ENCODE measurements at regions not wholly inside any gene's neighbourhood (a gene's known extent, or its start where the extent isn't known, plus 50 kb on each side); places are given as distances from the start of the nearest gene placed in this dataset.

- Histone ChIP-seq H3K79me2 (ENCODE audit: control insufficient read depth, insufficient read depth, low read length) (no peaks in the 10 kb centered on the region), H3K4me3 (replicated peaks in 1 of 3; ENCODE audit: insufficient read depth in 1 of 3, low read depth in 1 of 3, low read length in 3 of 3) (no peak overlapping the region), H4K20me1 (replicated peaks; ENCODE audit: control insufficient read depth, extremely low read depth, insufficient read depth, low read length) (no peaks in the 10 kb centered on the region), H3K9ac (replicated peaks; ENCODE audit: extremely low read depth, insufficient read depth, low read length) (no peak overlapping the region), H3K4me1 (ENCODE audit: control insufficient read depth, extremely low read depth, insufficient read depth, low read length) (no peaks in the 10 kb centered on the region), H3K27me3 (ENCODE audit: control insufficient read depth in 2 of 2, insufficient read depth in 2 of 2, low read length in 2 of 2) (no peaks in the 10 kb centered on the region), H3K27ac (ENCODE audit: insufficient read depth, low read depth, low read length) (no peak overlapping the region), H3K9me3 (replicated peaks; ENCODE audit: control insufficient read depth, insufficient read depth, low read length) (no peaks in the 10 kb centered on the region), H3K9me1 (replicated peaks; ENCODE audit: control insufficient read depth, extremely low read depth, insufficient read depth, low read length) (no peaks in the 10 kb centered on the region), H3K36me3 (ENCODE audit: control insufficient read depth in 2 of 2, extremely low read depth in 1 of 2, insufficient read depth in 2 of 2, low read length in 2 of 2) (no peaks in the 10 kb centered on the region), H2AFZ (ENCODE audit: low read depth, low read length) (no peak overlapping the region), H3K4me2 (ENCODE audit: insufficient read depth, low read length) (no peak overlapping the region)
- CTCF ChIA-PET = interaction anchor here (0.7 kb wide), 1 partner anchor 233 kb away, joined by 3 read pairs; no protein-coding TSS in a partner anchor
- dilution Hi-C loops (cut with MboI; ENCODE audit: extremely low pct_ligation_motif_present, low sequenced_read_pairs) = no loop called here
- DNase-seq (ENCODE audit: low read depth, low spot score) (no peak), FAIRE-seq (no peak)
- intact Hi-C loops (cut with micrococcal nuclease) = no loop called here
- TF ChIP-seq GATA2 (IDR thresholded peaks at IDR 0.05; ENCODE audit: insufficient read depth, insufficient read length, low read depth, low read length) (no peak), CTCF (IDR thresholded peaks at IDR 0.05; ENCODE audit: extremely low read depth in 1 of 2, insufficient read depth in 1 of 2, low read depth in 1 of 2, low read length in 2 of 2) (no peak), FOS (IDR thresholded peaks at IDR 0.05; ENCODE audit: borderline replicate concordance, insufficient read depth, low read length) (no peak), JUN (IDR thresholded peaks at IDR 0.05; ENCODE audit: borderline replicate concordance, insufficient read depth, insufficient read length, low read depth) (no peak), POLR2A (IDR thresholded peaks at IDR 0.05; ENCODE audit: low read depth, low read length) (no peak), EZH2 (IDR thresholded peaks at IDR 0.05; ENCODE audit: borderline replicate concordance, low read depth, low read length, severe bottlenecking) (no peak), MAX (IDR thresholded peaks at IDR 0.05; ENCODE audit: insufficient read depth, insufficient read length) (no peak), MYC (IDR thresholded peaks at IDR 0.05; ENCODE audit: low read depth, low read length) (no peak), POLR2AphosphoS5 (IDR thresholded peaks at IDR 0.05; ENCODE audit: insufficient read depth, low read depth, low read length) (no peak)
- no TSS peak for BruUV-seq (replicated peaks)
- POLR2A ChIA-PET = no interaction called here
Observed at GRCh38 chr1:221497046-221497445, 244.8 kb downstream of the DUSP10 start.
